ENCODE measurements at regions not wholly inside any gene's neighbourhood (a gene's known extent, or its start where the extent isn't known, plus 50 kb on each side); places are given as distances from the start of the nearest gene placed in this dataset.

- TF ChIP-seq ARID4B (CRISPR knock-in tag; IDR thresholded peaks at IDR 0.05) (no peak), NR0B1 (IDR thresholded peaks at IDR 0.05; ENCODE audit: partially characterized antibody) (no peak), CLOCK (CRISPR knock-in tag; IDR thresholded peaks at IDR 0.05; ENCODE audit: borderline replicate concordance) (no peak), ZNF134 (CRISPR knock-in tag; conservative IDR thresholded peaks at IDR 0.05) (no peak), ERF (CRISPR knock-in tag; IDR thresholded peaks at IDR 0.05) (no peak), ZBTB34 (CRISPR knock-in tag; IDR thresholded peaks at IDR 0.05) (no peak), ZNF318 (IDR thresholded peaks at IDR 0.05; ENCODE audit: borderline replicate concordance in 1 of 2, low read depth in 1 of 2) (no peak)
These were observed 66.7 kb downstream of the VEGFA start (continued) for GRCh38 chr6:43836507-43837240.

Data from K562 (cell line).